ENCODE measurements at regions not wholly inside any gene's neighbourhood (a gene's known extent, or its start where the extent isn't known, plus 50 kb on each side); places are given as distances from the start of the nearest gene placed in this dataset.

GRCh38 chr2:222810044-222810443, 50.8 kb upstream of the ACSL3 start:
- peaks cover 30% of the 10 kb centered on the region for H3K27me3 Mint-ChIP-seq
- H3K4me3 Mint-ChIP-seq (ENCODE audit: low read depth) = no peak overlapping the region
- no peaks in the 10 kb centered on the region for H3K9me3 Mint-ChIP-seq (ENCODE audit: low read depth)
- H3K4me1 Mint-ChIP-seq (ENCODE audit: low read depth) = peaks cover 23% of the 10 kb centered on the region
- no peaks in the 10 kb centered on the region for H3K36me3 Mint-ChIP-seq (ENCODE audit: insufficient read depth)
- DNase-seq (ENCODE audit: low spot score, unreplicated experiment) = no peak
- TF ChIP-seq CTCF (IDR thresholded peaks at IDR 0.05; ENCODE audit: unreplicated experiment) = no peak
- H3K27ac Mint-ChIP-seq = peak overlapping the region; percentile 46
